HFFc6 (cell line): ENCODE measurements at regions not wholly inside any gene's neighbourhood (a gene's known extent, or its start where the extent isn't known, plus 50 kb on each side); places are given as distances from the start of the nearest gene placed in this dataset.

Experiments used
- DNase-seq: peaks from one replicate; pipeline ENCODE4 v3.0.0-alpha.2; 2018
- H3K27ac Mint-ChIP-seq: 2 replicates; pipeline ENCODE4 v1.8.0; 2020; ENCODE audit warnings: mild to moderate bottlenecking, mixed read lengths
- H3K27me3 Mint-ChIP-seq: 2 replicates; pipeline ENCODE4 v1.8.0; 2021; ENCODE audit warnings: mild to moderate bottlenecking, moderate library complexity, mixed read lengths; ENCODE audit not compliant: insufficient read depth
- H3K36me3 Mint-ChIP-seq: 2 replicates; pipeline ENCODE4 v1.8.0; 2021; ENCODE audit warnings: low read depth, mixed read lengths
- H3K4me1 Mint-ChIP-seq: 2 replicates; pipeline ENCODE4 v1.8.0; 2020; ENCODE audit warnings: low read depth, mixed read lengths
- H3K4me3 Mint-ChIP-seq: 2 replicates; pipeline ENCODE4 v1.8.0; 2020; ENCODE audit warnings: mild to moderate bottlenecking, moderate library complexity, mixed read lengths
- H3K9me3 Mint-ChIP-seq: 2 replicates; pipeline ENCODE4 v1.8.0; 2020; ENCODE audit warnings: mild to moderate bottlenecking, mixed read lengths
- CTCF ChIP-seq: fragments of 200-600 bp; sonication (generic); IDR thresholded peaks from 2 replicates; pipeline ENCODE4 v1.5.0; 2021; ENCODE audit warnings: antibody characterized with exemption, mild to moderate bottlenecking

DNA sequence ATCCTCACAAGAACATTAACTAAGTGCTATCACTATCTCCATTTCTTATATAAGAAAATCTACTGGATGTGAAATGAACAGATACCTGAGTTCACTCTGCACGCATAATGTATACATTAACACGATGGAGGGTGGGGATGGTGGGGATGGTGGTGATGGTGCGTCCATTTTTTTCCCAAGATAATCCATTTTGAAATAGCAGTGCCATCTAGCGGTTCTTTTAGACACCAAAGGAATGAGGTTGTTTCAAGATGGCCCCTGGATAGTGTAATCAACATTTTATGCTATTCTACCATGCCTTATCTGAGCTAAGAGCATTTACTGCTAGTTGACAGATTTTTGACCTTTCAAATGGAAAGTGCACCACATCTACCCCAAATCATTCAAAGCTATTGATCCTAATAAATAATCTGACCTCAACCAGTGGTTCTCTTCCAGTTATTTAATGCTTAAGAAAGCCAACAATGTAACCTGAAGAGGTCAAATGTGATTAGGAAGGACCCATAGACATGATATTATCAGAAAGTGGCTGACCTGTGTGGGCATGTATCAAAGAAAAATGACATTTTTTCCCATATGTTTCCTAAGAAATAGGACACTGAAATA lies 714.7 kb upstream of the TENM4 start:
- no peaks in the 10 kb centered on the region for H3K9me3 Mint-ChIP-seq

GRCh38 chr11:80146232-80146631 lies 705.4 kb upstream of the TENM4 start:
- no peaks in the 10 kb centered on the region for H3K9me3 Mint-ChIP-seq
- TF ChIP-seq CTCF: no peak
- no peak for DNase-seq
- H3K4me3 Mint-ChIP-seq: no peak overlapping the region
- no peak overlapping the region for H3K27ac Mint-ChIP-seq
- H3K36me3 Mint-ChIP-seq: no peaks in the 10 kb centered on the region
- H3K4me1 Mint-ChIP-seq: no peaks in the 10 kb centered on the region
- no peaks in the 10 kb centered on the region; the same call in 1 of the 2 replicates for H3K27me3 Mint-ChIP-seq

More for the DNA sequence above, 714.7 kb upstream of the TENM4 start:
- H3K4me1 Mint-ChIP-seq: no peaks in the 10 kb centered on the region
- H3K27me3 Mint-ChIP-seq: peaks cover 18% of the 10 kb centered on the region
- no peak overlapping the region for H3K27ac Mint-ChIP-seq
- TF ChIP-seq CTCF: peak; percentile 87
- DNase-seq: peak; percentile 9
- H3K36me3 Mint-ChIP-seq: no peaks in the 10 kb centered on the region
- no peak overlapping the region for H3K4me3 Mint-ChIP-seq

DNA sequence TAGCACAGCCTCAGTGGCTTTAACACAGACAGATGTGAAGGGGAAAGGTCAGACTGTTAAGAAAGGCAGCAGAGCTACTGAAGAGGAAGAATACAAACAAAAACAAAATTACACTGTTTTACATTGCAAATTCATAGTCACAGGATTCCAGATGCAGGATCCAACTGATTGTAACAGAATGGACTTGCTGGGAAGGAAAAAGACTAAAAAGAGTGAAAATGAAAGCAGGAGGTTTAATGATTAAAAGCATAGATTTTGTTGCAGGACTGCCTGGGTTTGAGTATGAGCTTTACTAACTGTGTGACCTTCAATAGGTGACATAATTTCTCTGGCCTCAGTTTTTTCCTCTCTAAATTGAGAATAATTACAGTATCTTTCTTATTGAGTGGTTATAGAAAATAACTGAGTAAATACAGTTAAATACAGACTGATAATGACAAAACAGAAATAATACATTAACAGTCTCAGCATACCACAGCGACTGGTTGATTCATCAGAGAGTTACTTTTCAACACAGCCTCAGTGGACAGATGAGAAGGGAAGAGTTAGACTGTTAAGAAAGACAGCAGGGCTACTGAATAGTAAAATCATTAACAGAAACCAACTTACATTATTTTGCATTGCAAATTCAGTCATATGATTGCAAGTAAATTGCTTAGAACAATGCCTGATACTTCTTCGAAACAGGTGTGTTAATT lies 704.2 kb upstream of the TENM4 start:
- Mint-ChIP-seq H3K27me3 (no peaks in the 10 kb centered on the region; the same call in 1 of the 2 replicates), H3K4me1 (no peaks in the 10 kb centered on the region), H3K36me3 (no peaks in the 10 kb centered on the region), H3K4me3 (no peak overlapping the region), H3K27ac (no peak overlapping the region), H3K9me3 (no peaks in the 10 kb centered on the region)
- no peak for TF ChIP-seq CTCF
- no peak for DNase-seq

DNA sequence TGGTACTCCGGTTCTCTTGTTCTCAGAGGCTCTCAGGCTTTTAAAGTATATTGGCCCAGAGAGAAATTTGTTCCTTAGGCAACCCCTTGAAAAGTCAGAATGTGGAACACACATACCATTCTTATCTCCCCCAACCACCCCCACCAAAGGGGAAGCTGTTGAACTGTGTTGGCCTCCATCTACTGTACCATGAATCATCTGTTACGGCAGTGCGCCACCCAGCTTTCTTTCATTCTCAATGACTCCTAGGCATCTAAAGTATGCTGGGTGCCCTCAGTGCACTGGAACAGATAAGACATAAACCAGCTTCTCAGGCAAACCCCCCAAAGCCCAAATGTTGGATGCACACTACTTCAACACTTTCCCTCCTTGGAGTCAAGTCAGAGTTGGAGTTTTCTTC lies 696.2 kb upstream of the TENM4 start:
- Mint-ChIP-seq H3K4me1 (peaks cover 8% of the 10 kb centered on the region; the same call in 1 of the 2 replicates), H3K4me3 (no peak overlapping the region), H3K27ac (no peak overlapping the region), H3K36me3 (no peaks in the 10 kb centered on the region), H3K9me3 (no peaks in the 10 kb centered on the region), H3K27me3 (peaks cover 4% of the 10 kb centered on the region; the same call in 1 of the 2 replicates)
- no peak for TF ChIP-seq CTCF
- no peak for DNase-seq

GRCh38 chr11:80129396-80129795 lies 688.6 kb upstream of the TENM4 start:
- DNase-seq: no peak
- Mint-ChIP-seq H3K27ac (no peak overlapping the region), H3K4me1 (peaks cover 7% of the 10 kb centered on the region), H3K9me3 (no peaks in the 10 kb centered on the region; the same call in 1 of the 2 replicates), H3K36me3 (no peaks in the 10 kb centered on the region), H3K4me3 (no peak overlapping the region), H3K27me3 (peaks cover 13% of the 10 kb centered on the region; the same call in 1 of the 2 replicates)
- no peak for TF ChIP-seq CTCF
